ENCODE measurements at regions not wholly inside any gene's neighbourhood (a gene's known extent, or its start where the extent isn't known, plus 50 kb on each side); places are given as distances from the start of the nearest gene placed in this dataset.
"Not testable (repeated sequence)": the region's sequence is repeated elsewhere in the genome, so short reads cannot be mapped to it uniquely, and the experiment has no call there.

- not testable (repeated sequence) for DNase-seq (ENCODE audit: low read depth)
These were observed 162.8 kb upstream of the GJE1 start for GRCh38 chr6:141969768-141970415.

GRCh38 chr6:141969201-141969600, 163.5 kb upstream of the GJE1 start:
- no peak for DNase-seq (ENCODE audit: low read depth)

GRCh38 chr6:141968632-141969031, 164.1 kb upstream of the GJE1 start:
- DNase-seq (ENCODE audit: low read depth): no peak

GRCh38 chr6:141965016-141965545, 167.6 kb upstream of the GJE1 start:
- no peak for DNase-seq (ENCODE audit: low read depth)

GRCh38 chr6:141963543-141964295, 169.0 kb upstream of the GJE1 start:
- no peak for DNase-seq (ENCODE audit: low read depth)

GRCh38 chr6:141957271-141957670, 175.5 kb upstream of the GJE1 start:
- no peak for DNase-seq (ENCODE audit: low read depth)

GRCh38 chr6:141956868-141957267, 175.9 kb upstream of the GJE1 start:
- no peak for DNase-seq (ENCODE audit: low read depth)

- no peak for DNase-seq (ENCODE audit: low read depth)
These were observed 176.5 kb upstream of the GJE1 start for GRCh38 chr6:141956046-141956761.

- no peak for DNase-seq (ENCODE audit: low read depth)
These were observed 179.7 kb upstream of the GJE1 start for GRCh38 chr6:141953072-141953471.

GRCh38 chr6:141946502-141946901, 186.2 kb upstream of the GJE1 start:
- no peak for DNase-seq (ENCODE audit: low read depth)

GRCh38 chr6:141938664-141939063, 194.1 kb upstream of the GJE1 start:
- DNase-seq (ENCODE audit: low read depth): no peak

- DNase-seq (ENCODE audit: low read depth): no peak
These were observed 200.0 kb upstream of the GJE1 start for GRCh38 chr6:141932685-141933084.

- not testable (repeated sequence) for DNase-seq (ENCODE audit: low read depth)
These were observed 206.4 kb upstream of the GJE1 start for GRCh38 chr6:141926200-141926900.

GRCh38 chr6:141925001-141925400, 207.7 kb upstream of the GJE1 start:
- DNase-seq (ENCODE audit: low read depth): no peak

GRCh38 chr6:141922898-141923297, 209.8 kb upstream of the GJE1 start:
- no peak for DNase-seq (ENCODE audit: low read depth)

- not testable (repeated sequence) for DNase-seq (ENCODE audit: low read depth)
These were observed 215.8 kb upstream of the GJE1 start for GRCh38 chr6:141916682-141917505.

- DNase-seq (ENCODE audit: low read depth): no peak
These were observed 218.1 kb upstream of the GJE1 start for GRCh38 chr6:141914646-141915045.

- no peak for DNase-seq (ENCODE audit: low read depth)
These were observed 226.1 kb upstream of the GJE1 start for GRCh38 chr6:141906569-141907080.

GRCh38 chr6:141890661-141891060, 242.1 kb upstream of the GJE1 start:
- DNase-seq (ENCODE audit: low read depth): no peak

GRCh38 chr6:141884850-141885249, 247.9 kb upstream of the GJE1 start:
- no peak for DNase-seq (ENCODE audit: low read depth)

- DNase-seq (ENCODE audit: low read depth): no peak
These were observed 254.0 kb upstream of the GJE1 start for GRCh38 chr6:141878686-141879085.
